ENCODE measurements at regions not wholly inside any gene's neighbourhood (a gene's known extent, or its start where the extent isn't known, plus 50 kb on each side); places are given as distances from the start of the nearest gene placed in this dataset.
"Not testable (repeated sequence)": the region's sequence is repeated elsewhere in the genome, so short reads cannot be mapped to it uniquely, and the experiment has no call there.

DNA sequence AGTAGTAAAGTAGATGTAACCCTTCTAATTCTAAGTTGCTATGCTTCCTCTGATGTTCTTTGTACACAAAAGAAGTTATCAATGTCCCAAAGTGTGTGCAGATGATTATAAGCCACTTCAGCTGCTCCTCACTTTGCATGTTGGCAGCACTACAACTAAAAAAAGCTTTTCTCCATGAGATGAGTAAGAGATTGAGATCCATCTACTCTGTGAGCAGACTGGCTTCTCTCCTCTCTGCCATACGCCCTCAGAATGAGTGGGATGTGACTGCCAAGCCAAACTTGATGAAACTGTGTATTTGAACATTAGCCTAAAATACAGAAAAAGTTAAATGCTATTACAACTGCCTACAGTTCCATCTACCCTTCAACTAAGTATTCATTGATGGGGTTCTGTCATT is 102.9 kb upstream of the ETV1 start:
- DNase-seq (ENCODE audit: low spot score) = no peak

DNA sequence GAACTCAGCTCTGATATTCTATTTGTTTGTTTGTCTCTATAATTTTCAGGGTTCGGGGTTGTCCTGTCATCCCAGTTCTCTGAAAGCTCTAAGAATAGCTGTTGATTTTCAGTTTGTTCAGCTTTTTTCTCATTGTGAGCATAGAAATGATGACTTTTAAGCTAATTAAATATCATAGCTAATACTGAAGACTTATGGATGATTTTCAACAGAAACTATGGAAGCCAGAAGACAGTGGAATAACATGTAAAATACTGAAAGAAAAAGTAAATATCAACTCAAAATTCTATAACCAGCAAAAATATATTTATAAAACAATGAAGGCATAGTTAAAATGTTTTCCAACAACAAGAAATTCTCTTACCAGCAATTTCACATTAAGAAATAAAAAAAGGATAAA is 96.4 kb upstream of the ETV1 start:
- peak; percentile 35 for DNase-seq (ENCODE audit: low spot score)

DNA sequence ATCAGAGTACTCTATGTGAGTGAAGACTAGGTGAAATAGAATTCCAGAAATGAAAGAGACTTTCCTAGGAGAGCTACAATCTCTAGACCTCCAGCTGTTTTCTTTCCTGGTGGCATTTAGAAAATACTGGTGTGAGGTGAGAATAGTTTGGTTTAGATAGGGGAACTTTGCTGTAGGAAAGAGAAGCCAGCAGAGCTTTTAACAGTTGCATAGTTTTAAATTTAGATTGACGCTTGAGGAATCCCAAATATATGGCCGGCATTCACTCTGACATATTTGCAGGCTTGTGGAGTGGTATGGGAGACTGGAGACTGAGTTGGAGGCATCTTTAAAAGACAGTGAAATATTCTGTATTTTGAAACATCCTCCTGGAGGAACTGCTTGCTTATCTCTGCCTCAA is 94.3 kb upstream of the ETV1 start:
- no peak for DNase-seq (ENCODE audit: low spot score)

DNA sequence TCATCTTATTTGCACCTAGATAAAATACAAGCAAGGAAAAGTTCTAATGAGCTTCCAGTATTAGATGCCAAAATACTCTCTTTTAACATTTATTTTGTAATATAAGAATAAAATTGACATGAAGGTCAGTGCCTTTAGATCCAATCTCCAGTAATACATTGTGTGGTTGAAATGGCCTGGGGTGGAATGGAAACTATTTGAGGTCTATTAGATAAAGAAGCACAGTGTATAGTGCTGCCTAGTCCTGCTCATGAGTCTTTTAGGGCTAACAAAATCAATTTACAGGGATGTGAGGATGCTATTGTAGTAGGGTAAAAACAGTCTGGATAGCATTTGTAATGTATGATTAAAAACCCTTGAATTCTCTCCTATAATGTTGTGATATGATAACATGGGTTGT is 84.5 kb upstream of the ETV1 start:
- no peak for DNase-seq (ENCODE audit: low spot score)

DNA sequence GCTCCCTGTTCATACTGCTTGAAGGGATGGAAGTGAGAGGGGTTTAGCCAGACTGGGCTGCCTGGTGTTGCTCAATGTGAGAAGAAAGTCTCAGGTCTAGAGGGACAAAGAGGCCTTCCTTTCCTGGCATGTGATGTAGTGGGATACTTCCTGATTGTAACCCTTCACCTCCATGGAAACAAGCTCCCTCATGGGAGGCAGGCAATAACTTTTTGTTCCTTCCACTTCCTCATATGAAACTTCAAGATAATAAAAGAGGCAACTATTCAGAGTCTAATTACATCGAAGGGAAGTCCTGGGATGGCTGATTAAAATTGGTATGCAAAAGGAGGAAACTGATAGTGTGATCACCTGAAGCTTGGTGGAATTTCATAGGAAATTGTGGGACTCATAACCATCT is 84.1 kb upstream of the ETV1 start:
- DNase-seq (ENCODE audit: low spot score) = no peak

DNA sequence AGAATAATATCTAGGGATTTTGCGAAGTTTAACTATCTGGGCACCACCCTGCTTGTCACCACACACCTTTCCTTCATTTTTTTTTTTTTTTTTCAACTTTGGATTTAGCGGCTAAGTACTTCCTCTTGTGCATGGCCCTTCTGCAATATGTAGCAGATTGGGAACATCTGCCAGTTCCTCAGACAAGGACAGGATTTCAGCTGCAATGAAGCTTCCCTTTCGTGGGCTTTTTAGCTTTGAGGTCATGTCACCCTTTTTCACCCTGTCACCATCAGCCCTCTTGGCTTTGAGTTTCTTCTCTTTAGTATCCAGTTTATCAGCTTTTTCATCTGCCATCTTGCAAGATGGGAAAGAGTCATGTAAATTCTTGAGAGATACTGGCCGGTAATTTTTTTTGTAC is 81.6 kb upstream of the ETV1 start:
- DNase-seq (ENCODE audit: low spot score) = no peak

DNA sequence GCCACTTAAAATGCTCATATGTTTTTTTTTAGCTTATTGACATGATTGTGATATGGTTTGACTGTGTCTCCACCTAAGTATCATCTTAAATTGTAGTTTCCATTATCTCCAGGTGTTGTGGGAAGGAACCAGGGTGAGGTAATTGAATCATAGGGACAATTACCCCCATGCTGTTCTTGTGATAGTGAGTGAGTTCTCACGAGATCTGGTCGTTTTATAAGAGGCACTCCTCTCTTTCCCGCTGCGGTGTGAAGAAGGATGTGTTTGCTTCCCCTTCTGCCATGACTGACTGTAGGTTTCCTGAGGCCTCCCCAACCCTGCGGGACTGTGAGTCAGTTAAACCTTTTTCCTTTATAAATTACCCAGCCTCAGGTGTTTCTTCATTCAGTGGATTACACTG is 80.5 kb upstream of the ETV1 start:
- no peak for DNase-seq (ENCODE audit: low spot score)

DNA sequence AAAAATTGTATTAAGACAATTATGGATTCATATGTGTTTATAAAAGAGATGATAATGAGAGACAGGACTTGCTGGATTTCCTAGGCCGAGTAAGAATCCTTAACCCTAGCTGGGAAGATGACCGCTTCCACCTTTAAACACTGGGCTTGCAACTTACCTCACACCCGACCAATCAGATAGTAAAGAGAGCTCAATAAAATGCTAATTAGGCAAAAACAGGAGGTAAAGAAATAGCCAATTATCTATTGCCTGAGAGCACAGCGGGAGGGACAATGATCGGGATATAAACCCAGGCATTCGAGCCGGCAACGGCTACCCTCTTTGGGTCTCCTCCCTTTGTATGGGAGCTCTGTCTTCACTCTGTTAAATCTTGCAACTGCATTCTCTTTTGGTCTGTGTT is 77.3 kb upstream of the ETV1 start:
- DNase-seq (ENCODE audit: low spot score) = not testable (repeated sequence)

DNA sequence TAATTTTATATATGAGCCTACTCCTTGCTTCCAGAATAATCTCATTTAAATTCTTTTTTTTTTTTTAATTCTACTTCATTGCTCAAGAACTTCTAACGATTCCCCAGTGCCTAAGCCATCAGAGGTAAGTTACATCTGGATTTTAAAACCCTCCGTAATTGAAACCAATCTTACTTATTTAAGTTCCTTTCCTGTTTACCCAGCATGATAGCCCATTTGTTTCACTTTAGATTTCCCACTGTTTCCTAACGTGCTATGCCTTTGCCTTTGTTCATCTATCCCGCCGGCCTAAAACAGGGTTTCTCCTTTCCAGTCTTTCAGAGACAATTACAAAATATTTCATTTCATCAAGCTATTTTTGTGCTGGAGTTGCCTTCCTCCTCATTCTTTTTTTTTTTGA is 75.8 kb upstream of the ETV1 start:
- DNase-seq (ENCODE audit: low spot score) = no peak

DNA sequence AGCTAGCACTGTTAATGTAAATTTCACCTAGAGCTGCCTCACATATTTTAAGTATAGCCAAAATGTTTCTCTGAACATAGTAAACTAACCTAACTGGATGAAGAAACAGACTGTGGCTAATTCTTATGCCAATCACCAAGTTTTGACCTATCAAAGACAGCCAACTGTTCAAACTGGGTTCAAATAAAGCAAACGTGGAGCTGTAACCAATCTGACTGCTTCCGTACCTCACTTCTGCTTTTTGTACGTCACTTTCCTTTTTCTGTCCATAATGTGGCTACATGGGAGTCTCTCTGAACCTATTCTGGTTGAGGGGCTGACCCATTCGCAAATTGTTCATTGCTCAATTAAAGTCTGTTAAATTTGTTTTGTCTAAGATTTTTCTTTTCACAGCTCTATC is 66.3 kb upstream of the ETV1 start:
- no peak for DNase-seq (ENCODE audit: low spot score)

DNA sequence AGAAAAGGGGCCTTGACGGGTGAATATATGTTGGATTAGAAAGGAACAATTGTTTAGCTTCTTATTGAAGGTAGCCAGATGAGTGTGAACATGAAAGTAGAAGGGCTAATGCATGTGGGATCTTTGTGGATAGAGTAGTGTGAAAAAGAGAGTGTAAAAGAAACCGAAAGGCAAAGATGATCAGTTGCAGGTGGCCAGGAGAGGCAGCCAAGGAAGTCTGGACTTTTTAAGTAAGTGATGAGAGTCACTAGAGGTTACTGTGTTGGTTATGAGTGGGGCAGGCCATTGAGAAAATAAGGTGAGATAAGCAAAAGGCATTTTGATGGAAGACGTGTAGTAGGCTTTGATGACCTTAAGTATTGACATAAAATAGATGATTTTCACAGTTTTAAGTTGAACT is 64.7 kb upstream of the ETV1 start:
- no peak for DNase-seq (ENCODE audit: low spot score)

DNA sequence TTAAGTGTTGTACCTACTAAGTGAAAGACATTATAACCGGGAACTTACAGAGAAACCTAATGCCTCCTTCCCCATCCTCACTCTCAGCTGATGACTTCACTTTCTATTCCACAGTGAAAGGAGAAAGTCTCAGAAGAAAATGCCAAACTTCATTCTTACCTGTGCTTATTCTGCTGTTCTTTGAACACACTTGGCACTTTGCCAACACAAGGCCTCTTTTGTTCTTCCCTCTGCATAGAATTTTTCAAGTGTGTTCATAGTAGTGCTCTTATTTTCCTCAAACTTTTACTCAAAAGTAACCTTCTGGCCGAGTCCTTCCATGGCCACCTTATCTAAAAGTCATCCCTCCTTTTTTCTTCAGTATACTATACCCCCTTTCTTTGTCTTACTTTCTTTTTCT is 59.4 kb upstream of the ETV1 start:
- DNase-seq (ENCODE audit: low spot score) = no peak

DNA sequence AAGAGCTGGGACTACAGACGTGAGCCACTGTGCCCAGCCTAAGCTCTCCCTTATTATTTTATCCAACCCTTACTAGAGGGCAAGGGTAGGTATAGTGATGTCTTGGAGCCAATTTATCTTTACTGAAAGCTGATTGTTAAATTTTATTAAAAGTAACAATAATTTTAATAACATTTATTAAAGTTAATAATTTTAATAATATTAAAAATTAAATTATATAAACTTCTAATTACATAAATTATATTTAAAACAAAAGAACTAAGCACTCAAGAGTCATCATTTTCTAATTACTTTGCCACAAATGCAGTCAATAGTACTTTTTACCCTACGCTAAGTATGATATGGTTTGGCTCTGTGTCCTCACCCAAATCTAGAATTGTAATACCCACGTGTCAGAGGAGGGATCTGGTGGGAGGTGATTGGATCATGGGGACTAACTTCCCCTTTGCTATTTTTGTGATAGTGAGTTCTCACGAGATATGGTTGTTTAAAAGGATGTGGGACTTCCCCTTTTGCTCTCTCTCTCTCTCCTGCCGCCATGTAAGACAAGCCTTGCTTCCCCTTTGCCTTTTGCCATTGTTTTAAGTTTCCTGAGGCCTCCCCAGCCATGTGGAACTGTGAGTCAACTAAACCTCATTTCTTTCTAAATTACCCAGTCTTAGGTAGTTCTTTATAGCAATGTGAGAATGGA is 58.4 kb upstream of the ETV1 start:
- no peak for DNase-seq (ENCODE audit: low spot score)

DNA sequence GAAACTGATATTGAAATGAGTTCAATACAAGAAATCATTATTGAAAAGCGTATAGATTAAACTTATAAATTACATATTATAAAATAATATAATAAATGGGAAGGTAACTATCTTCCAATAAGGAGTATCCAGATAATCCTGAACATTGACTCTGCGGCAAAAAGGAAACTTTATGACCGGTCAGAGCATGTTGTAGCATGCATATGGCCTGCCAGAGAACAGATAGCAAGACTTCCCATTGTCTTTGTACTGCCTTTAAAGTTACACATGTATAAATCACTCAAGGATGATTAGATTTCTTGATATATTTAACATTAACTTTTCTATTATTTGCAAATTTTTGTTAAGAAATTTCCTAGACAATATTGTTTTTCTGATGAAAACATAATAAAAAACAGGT is 56.2 kb upstream of the ETV1 start:
- DNase-seq (ENCODE audit: low spot score) = no peak

DNA sequence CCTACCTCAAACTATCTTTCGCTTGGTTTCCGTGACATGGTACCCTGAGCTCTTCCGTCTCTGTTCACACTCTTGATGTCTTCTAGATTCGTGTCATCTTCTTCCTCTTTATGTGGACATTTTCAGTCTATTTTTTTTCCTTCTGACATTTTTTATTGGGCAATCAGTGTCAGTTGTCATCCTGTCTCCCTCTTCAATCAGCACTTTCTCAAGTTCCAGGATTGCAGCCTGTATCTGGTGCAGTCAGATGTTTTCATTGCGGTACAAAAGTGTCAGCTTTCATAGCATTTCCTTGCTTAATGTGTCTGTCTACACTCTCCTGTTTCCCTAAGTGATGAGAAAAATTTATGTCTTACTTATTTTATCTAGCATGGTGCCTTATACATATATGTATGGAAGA is 51.1 kb upstream of the ETV1 start:
- no peak for DNase-seq (ENCODE audit: low spot score)
